CD4-positive, alpha-beta T cell (primary cell): ENCODE measurements at regions not wholly inside any gene's neighbourhood (a gene's known extent, or its start where the extent isn't known, plus 50 kb on each side); places are given as distances from the start of the nearest gene placed in this dataset.

Experiments used
- ATAC-seq: fragments of 200-7000 bp; cut with Tn5 transposase; one replicate; pipeline ENCODE4 v1.10.0; 2022; ENCODE audit warnings: mild to moderate bottlenecking; ENCODE audit not compliant: poor library complexity
- CTCF ChIA-PET: fragments of 350-600 bp; sonication (Branson Sonifier 250); formaldehyde crosslinking; loops from one replicate; lab custom pipeline; 2021; ENCODE audit warnings: antibody characterized with exemption, inconsistent platforms; lab: Charles Lee
- POLR2A ChIA-PET: fragments of 350-600 bp; sonication (Branson Sonifier 250); formaldehyde crosslinking; loops from one replicate; lab custom pipeline; 2021; ENCODE audit warnings: antibody characterized with exemption, inconsistent platforms; lab: Charles Lee
- DNase-seq, 14 experiments: peaks; one replicate each; pipeline ENCODE4 v3.0.0-alpha.2; 2013 to 2020; ENCODE audit warnings: mixed read lengths in 2 of 14
- H3K27ac ChIP-seq, 2 donors: one replicate each; pipeline versions ENCODE4 v1.5.1 to v1.7.0; 2013; ENCODE audit warnings: low read length in 2 of 2, low read depth in 1 of 2, mild to moderate bottlenecking in 1 of 2
- H3K27me3 ChIP-seq, 2 experiments: 1 replicate in 1 of 2; 2 replicates in 1 of 2; pipeline versions ENCODE4 v1.6.1 to v1.7.0; 2013; ENCODE audit warnings: low read length in 2 of 2, control low read depth in 1 of 2, mild to moderate bottlenecking in 1 of 2, moderate library complexity in 1 of 2; ENCODE audit not compliant: insufficient read depth in 2 of 2, control insufficient read depth in 1 of 2
- H3K36me3 ChIP-seq: one replicate; pipeline ENCODE4 v1.6.1; 2013; ENCODE audit warnings: low read length, control low read depth; ENCODE audit not compliant: insufficient read depth
- H3K4me1 ChIP-seq: one replicate; pipeline ENCODE4 v1.6.1; 2013; ENCODE audit warnings: low read length, control low read depth; ENCODE audit not compliant: insufficient read depth
- H3K4me3 ChIP-seq: one replicate; pipeline ENCODE4 v1.5.1; 2013; ENCODE audit warnings: mild to moderate bottlenecking, low read length, moderate library complexity
- H3K9me3 ChIP-seq, 2 experiments: 1 replicate in 1 of 2; 2 replicates in 1 of 2; pipeline versions ENCODE4 v1.6.1 to v1.7.0; 2013; ENCODE audit warnings: low read length in 2 of 2, mild to moderate bottlenecking in 2 of 2, control low read depth in 1 of 2, moderate library complexity in 1 of 2; ENCODE audit not compliant: control insufficient read depth in 1 of 2, insufficient read depth in 1 of 2
- H3K27ac Mint-ChIP-seq: one replicate; pipeline ENCODE4 v1.8.0; 2020; ENCODE audit warnings: mixed read lengths
- H3K27me3 Mint-ChIP-seq: one replicate; pipeline ENCODE4 v1.8.0; 2021; ENCODE audit warnings: mixed read lengths
- H3K36me3 Mint-ChIP-seq: one replicate; pipeline ENCODE4 v1.8.0; 2021; ENCODE audit warnings: low read depth, mixed read lengths
- H3K4me1 Mint-ChIP-seq: one replicate; pipeline ENCODE4 v1.8.0; 2021; ENCODE audit warnings: low read depth, mixed read lengths
- H3K4me3 Mint-ChIP-seq: one replicate; pipeline ENCODE4 v1.8.0; 2020; ENCODE audit warnings: mild to moderate bottlenecking, mixed read lengths
- H3K9me3 Mint-ChIP-seq: one replicate; pipeline ENCODE4 v1.8.0; 2020; ENCODE audit warnings: mixed read lengths
- CTCF ChIP-seq: fragments of 200-600 bp; IDR thresholded peaks from one replicate; pipeline ENCODE4 v1.8.0; 2022; ENCODE audit warnings: antibody characterized with exemption, mild to moderate bottlenecking
- intact Hi-C, 2 experiments: fragments of 100-400 bp; cut with DNase I in 1 of 2; cut with micrococcal nuclease in 1 of 2; formaldehyde crosslinking; loops; one replicate each; pipeline versions ENCODE4 v1.15.1 to v1.9.0; 2023 to 2025; cut with DNase I, micrococcal nuclease

GRCh38 chr1:5098981-5099385, 444.6 kb downstream of the AJAP1 start:
- Mint-ChIP-seq H3K9me3 (peaks cover 3% of the 10 kb centered on the region), H3K4me3 (no peak overlapping the region), H3K27ac (no peak overlapping the region), H3K36me3 (no peaks in the 10 kb centered on the region), H3K4me1 (no peaks in the 10 kb centered on the region), H3K27me3 (peaks cover 9% of the 10 kb centered on the region)
- Histone ChIP-seq H3K4me3 (no peak overlapping the region), H3K27ac (no peak overlapping the region), H3K4me1 (no peaks in the 10 kb centered on the region), H3K27me3 (peaks cover 0 to 2% of the 10 kb centered on the region in 2 experiments), H3K9me3 (no peaks in the 10 kb centered on the region), H3K36me3 (no peaks in the 10 kb centered on the region)
- DNase-seq (no peak), ATAC-seq (no peak)
- no peak for TF ChIP-seq CTCF
- ChIA-PET CTCF (no interaction called here), POLR2A (no interaction called here)
- intact Hi-C loops: no loop called here

GRCh38 chr1:5093042-5093441, 438.6 kb downstream of the AJAP1 start:
- intact Hi-C loops: no loop called here

GRCh38 chr1:5084676-5085075, 430.3 kb downstream of the AJAP1 start:
- ChIA-PET POLR2A (no interaction called here), CTCF (no interaction called here)
- intact Hi-C loops: no loop called here

More at GRCh38 chr1:5093042-5093441, 438.6 kb downstream of the AJAP1 start:
- H3K9me3 ChIP-seq: peaks cover 0 to 21% of the 10 kb centered on the region in 2 experiments
- no peak overlapping the region for H3K27ac Mint-ChIP-seq
- no peaks in the 10 kb centered on the region for H3K4me1 ChIP-seq
- no peaks in the 10 kb centered on the region for H3K36me3 ChIP-seq
- H3K9me3 Mint-ChIP-seq: peaks cover 14% of the 10 kb centered on the region
- no peak for TF ChIP-seq CTCF
- no peaks in the 10 kb centered on the region for H3K36me3 Mint-ChIP-seq
- no peak overlapping the region for H3K27ac ChIP-seq
- DNase-seq: no peak
- ChIA-PET POLR2A (no interaction called here), CTCF (no interaction called here)
- ATAC-seq: no peak
- peaks cover 0 to 2% of the 10 kb centered on the region in 2 experiments for H3K27me3 ChIP-seq
- H3K27me3 Mint-ChIP-seq: peaks cover 4% of the 10 kb centered on the region
- H3K4me1 Mint-ChIP-seq: no peaks in the 10 kb centered on the region
- no peak overlapping the region for H3K4me3 Mint-ChIP-seq
- no peak overlapping the region for H3K4me3 ChIP-seq

More at GRCh38 chr1:5084676-5085075, 430.3 kb downstream of the AJAP1 start:
- no peak for TF ChIP-seq CTCF
- no peaks in the 10 kb centered on the region for H3K36me3 Mint-ChIP-seq
- H3K4me3 Mint-ChIP-seq: no peak overlapping the region
- ATAC-seq: no peak
- no peak overlapping the region for H3K27ac Mint-ChIP-seq
- Histone ChIP-seq H3K27ac (no peak overlapping the region), H3K27me3 (peaks cover 0 to 6% of the 10 kb centered on the region in 2 experiments), H3K4me3 (no peak overlapping the region), H3K9me3 (peaks cover 0 to 4% of the 10 kb centered on the region in 2 experiments), H3K4me1 (no peaks in the 10 kb centered on the region), H3K36me3 (no peaks in the 10 kb centered on the region)
- peaks cover 4% of the 10 kb centered on the region for H3K9me3 Mint-ChIP-seq
- H3K27me3 Mint-ChIP-seq: peaks cover 11% of the 10 kb centered on the region
- DNase-seq: no peak
- no peaks in the 10 kb centered on the region for H3K4me1 Mint-ChIP-seq
